Activated CD4-positive, alpha-beta T cell treated with anti-CD3 and anti-CD28 coated beads, Interleukin-2, amount 50 U/mL, for 16 hours (primary cell): ENCODE measurements at regions not wholly inside any gene's neighbourhood (a gene's known extent, or its start where the extent isn't known, plus 50 kb on each side); places are given as distances from the start of the nearest gene placed in this dataset.

Experiments
- DNase-seq: peaks from one replicate; pipeline ENCODE4 v3.0.0-alpha.2; 2020

GRCh38 chr3:193754719-193755118 is 161.7 kb downstream of the OPA1 start:
- DNase-seq: no peak

GRCh38 chr3:193756536-193756935 is 163.5 kb downstream of the OPA1 start:
- no peak for DNase-seq

- DNase-seq: no peak
Measured at GRCh38 chr3:193757457-193757856, 164.4 kb downstream of the OPA1 start.

GRCh38 chr3:193761969-193762368 is 169.0 kb downstream of the OPA1 start:
- no peak for DNase-seq

- no peak for DNase-seq
Measured at GRCh38 chr3:193762657-193763056, 169.6 kb downstream of the OPA1 start.

GRCh38 chr3:193764959-193765358 is 172.0 kb downstream of the OPA1 start:
- DNase-seq: no peak

GRCh38 chr3:193767353-193768069 is 174.5 kb downstream of the OPA1 start:
- no peak for DNase-seq

GRCh38 chr3:193768070-193768394 is 175.0 kb downstream of the OPA1 start:
- no peak for DNase-seq

GRCh38 chr3:193769437-193769836 is 176.4 kb downstream of the OPA1 start:
- DNase-seq: no peak

GRCh38 chr3:193771011-193771652 is 178.1 kb downstream of the OPA1 start:
- DNase-seq: no peak

GRCh38 chr3:193771653-193772421 is 178.8 kb downstream of the OPA1 start:
- no peak for DNase-seq

- DNase-seq: no peak
Measured at GRCh38 chr3:193772422-193772763, 179.4 kb downstream of the OPA1 start.

GRCh38 chr3:193773266-193774220 is 180.5 kb downstream of the OPA1 start:
- no peak for DNase-seq

GRCh38 chr3:193774272-193774915 is 181.4 kb downstream of the OPA1 start:
- DNase-seq: no peak

- no peak for DNase-seq
Measured at GRCh38 chr3:193774916-193775285, 181.9 kb downstream of the OPA1 start.

- DNase-seq: no peak
Measured at GRCh38 chr3:193775421-193776077, 182.5 kb downstream of the OPA1 start.

GRCh38 chr3:193776626-193777358 is 183.8 kb downstream of the OPA1 start:
- no peak for DNase-seq

- no peak for DNase-seq
Measured at GRCh38 chr3:193777524-193777923, 184.5 kb downstream of the OPA1 start.

- DNase-seq: no peak
Measured at GRCh38 chr3:193778676-193779075, 185.7 kb downstream of the OPA1 start.

GRCh38 chr3:193779933-193780332 is 186.9 kb downstream of the OPA1 start:
- no peak for DNase-seq

- DNase-seq: no peak
Measured at GRCh38 chr3:193780397-193780796, 187.4 kb downstream of the OPA1 start.
